AG04449 (cell line): ENCODE measurements at regions not wholly inside any gene's neighbourhood (a gene's known extent, or its start where the extent isn't known, plus 50 kb on each side); places are given as distances from the start of the nearest gene placed in this dataset.

Source experiments
- CTCF ChIA-PET: fragments of 350-600 bp; formaldehyde crosslinking; extraction: SDS; loops from one replicate; lab custom pipeline; 2021; ENCODE audit warnings: antibody characterized with exemption; lab: Yijun Ruan, JAX
- POLR2A ChIA-PET: fragments of 400-600, 350-600 bp; formaldehyde crosslinking; extraction: SDS; loops from one replicate; lab custom pipeline; 2020; ENCODE audit warnings: antibody characterized with exemption, inconsistent platforms; lab: Yijun Ruan, JAX
- DNase-seq: peaks from one replicate; pipeline ENCODE4 v3.0.0-alpha.2; 2010; ENCODE audit warnings: low read depth, low spot score
- H3K4me3 ChIP-seq: 2 replicates; pipeline ENCODE4 v1.5.1; 2011; ENCODE audit warnings: low read depth, mild to moderate bottlenecking, control low read depth, low read length
- TF ChIP-seq, protein P1 (sequence below): IDR thresholded peaks from one replicate; pipeline ENCODE4 v1.5.1; 2011; ENCODE audit warnings: mild to moderate bottlenecking, moderate library complexity, low read length, control low read depth, inconsistent platforms; ENCODE audit not compliant: insufficient read depth; ENCODE audit errors: missing control alignments

DNA sequence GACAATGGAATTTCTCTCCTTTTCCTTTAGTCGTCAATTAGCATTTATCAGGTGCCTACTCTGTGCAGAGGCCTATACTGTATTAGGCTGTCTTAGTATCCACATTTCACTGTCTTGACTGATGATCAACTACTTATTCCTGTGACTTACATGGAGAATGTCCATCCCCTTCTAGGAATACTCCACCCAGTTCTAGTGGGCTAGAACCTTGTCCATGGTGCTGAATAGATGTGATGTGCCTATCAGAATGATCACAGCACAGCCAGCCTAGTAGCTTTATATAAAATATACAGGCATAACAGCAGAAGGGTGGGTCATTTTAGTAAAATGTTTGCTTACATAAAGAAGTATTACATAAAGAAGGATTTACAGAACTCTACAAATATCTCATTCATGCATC, 621.4 kb downstream of the PDCD6IP start:
- CTCF ChIA-PET = no interaction called here
- POLR2A ChIA-PET = no interaction called here
- TF ChIP-seq, protein P1, sequence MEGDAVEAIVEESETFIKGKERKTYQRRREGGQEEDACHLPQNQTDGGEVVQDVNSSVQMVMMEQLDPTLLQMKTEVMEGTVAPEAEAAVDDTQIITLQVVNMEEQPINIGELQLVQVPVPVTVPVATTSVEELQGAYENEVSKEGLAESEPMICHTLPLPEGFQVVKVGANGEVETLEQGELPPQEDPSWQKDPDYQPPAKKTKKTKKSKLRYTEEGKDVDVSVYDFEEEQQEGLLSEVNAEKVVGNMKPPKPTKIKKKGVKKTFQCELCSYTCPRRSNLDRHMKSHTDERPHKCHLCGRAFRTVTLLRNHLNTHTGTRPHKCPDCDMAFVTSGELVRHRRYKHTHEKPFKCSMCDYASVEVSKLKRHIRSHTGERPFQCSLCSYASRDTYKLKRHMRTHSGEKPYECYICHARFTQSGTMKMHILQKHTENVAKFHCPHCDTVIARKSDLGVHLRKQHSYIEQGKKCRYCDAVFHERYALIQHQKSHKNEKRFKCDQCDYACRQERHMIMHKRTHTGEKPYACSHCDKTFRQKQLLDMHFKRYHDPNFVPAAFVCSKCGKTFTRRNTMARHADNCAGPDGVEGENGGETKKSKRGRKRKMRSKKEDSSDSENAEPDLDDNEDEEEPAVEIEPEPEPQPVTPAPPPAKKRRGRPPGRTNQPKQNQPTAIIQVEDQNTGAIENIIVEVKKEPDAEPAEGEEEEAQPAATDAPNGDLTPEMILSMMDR = no peak
- no peak for DNase-seq
- no peak overlapping the region for H3K4me3 ChIP-seq

DNA sequence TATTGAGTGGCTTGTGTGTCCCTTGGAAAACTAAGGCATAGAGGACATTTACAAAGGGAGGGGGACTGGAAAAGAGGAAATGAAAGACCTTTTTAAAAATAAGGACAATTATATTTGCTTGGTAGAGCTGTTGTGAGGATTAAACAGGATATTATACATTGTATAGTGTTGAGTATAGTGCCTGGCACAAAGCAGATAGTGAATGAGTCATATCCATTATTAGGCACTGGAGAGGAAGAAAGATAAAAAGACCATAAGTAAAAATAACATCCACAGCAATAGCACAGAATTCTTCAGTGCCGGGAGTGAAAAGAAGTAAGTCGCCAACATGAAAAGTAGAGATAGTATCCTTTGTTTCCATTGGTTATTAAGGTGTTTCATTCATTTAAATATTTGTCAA, 623.3 kb downstream of the PDCD6IP start:
- POLR2A ChIA-PET = no interaction called here
- H3K4me3 ChIP-seq = no peak overlapping the region
- no peak for DNase-seq
- CTCF ChIA-PET = no interaction called here
- TF ChIP-seq, protein P1 = no peak

DNA sequence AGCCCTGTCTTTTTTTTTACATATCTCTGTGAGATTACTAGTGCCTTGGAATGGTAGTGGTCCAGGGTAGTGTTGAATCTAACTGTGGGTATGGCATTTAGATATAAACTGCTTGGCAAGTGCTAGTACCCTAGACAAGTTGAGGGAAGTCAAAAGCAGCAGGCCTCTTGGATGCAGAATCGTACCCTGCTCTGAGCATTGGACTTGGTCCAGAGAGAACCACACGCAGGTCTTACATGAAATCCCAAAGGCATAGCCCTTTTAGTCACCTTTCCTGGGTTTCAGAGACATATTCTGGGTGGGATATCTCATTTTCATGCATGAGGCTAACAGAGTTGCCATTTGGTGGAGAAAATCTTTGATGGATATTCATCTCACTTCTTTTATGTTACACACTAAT, 641.4 kb downstream of the PDCD6IP start:
- no peak overlapping the region for H3K4me3 ChIP-seq
- CTCF ChIA-PET = no interaction called here
- TF ChIP-seq, protein P1 = no peak
- no peak for DNase-seq
- POLR2A ChIA-PET = no interaction called here

DNA sequence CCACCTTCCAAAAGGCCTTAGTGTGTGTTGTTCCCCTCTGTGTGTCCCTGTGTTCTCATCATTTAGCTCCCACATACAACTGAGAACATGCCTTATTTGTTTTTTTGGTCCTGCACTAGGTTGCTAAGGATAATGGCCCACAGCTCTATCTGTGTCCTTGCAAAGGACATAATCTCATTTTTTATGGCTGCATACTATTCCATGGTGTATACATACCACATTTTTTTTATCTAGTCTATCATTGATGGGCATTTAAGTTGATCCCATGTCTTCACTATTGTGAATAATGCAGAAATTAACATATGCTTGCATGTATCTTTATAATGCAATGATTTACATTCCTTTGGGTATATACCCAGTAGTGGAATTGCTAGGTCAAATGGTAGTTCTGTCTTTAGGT, 645.7 kb downstream of the PDCD6IP start:
- TF ChIP-seq, protein P1 = no peak
- CTCF ChIA-PET = no interaction called here
- POLR2A ChIA-PET = no interaction called here
- no peak overlapping the region for H3K4me3 ChIP-seq
- no peak for DNase-seq

DNA sequence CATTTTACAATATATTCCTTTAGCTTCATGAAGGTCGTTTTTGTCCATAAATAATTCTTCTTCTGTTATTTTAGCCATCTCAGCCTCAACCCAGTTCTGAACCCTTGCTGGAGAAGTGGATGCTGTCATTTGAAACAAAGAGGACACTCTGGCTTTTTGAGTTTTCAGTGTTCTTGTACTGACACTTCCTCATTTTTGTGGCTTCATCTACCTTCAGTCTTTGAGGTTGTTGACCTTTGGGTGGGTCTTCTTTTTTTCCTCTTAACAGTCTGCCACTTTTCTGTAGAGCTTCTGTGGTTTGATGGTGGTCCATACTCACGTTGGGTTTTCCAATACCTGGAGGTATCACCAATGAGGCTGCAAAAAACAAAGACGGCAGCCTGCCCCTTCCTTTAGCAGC, 650.9 kb downstream of the PDCD6IP start:
- DNase-seq = no peak
- TF ChIP-seq, protein P1 = no peak
- no peak overlapping the region for H3K4me3 ChIP-seq
- CTCF ChIA-PET = no interaction called here
- POLR2A ChIA-PET = no interaction called here

DNA sequence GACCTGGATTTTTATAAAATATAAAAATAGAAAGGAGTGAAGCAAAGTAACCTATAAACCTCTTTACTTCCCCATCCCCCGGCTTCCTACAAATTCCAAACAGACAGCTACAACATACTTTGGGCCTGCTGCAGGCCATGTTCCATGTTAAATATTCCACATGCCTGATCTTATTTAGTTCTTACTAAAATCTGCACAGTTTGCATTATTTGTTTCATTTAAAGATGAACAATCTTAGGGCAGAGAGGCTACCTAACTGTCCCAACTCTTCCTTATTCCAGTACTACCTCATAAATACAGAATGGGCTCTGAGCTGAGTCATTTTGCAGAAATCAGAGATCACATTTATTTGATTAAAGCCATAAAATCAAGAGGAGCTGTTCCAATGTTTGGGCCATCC, 665.0 kb downstream of the PDCD6IP start:
- POLR2A ChIA-PET = no interaction called here
- DNase-seq = no peak
- TF ChIP-seq, protein P1 = no peak
- no peak overlapping the region for H3K4me3 ChIP-seq
- CTCF ChIA-PET = no interaction called here
